Gastrocnemius medialis (tissue), 4 donors: ENCODE measurements at regions not wholly inside any gene's neighbourhood (a gene's known extent, or its start where the extent isn't known, plus 50 kb on each side); places are given as distances from the start of the nearest gene placed in this dataset.

ENCODE experiments used
- CTCF ChIP-seq, 5 experiments: fragments of 450-650 bp in 3 of 5; fragments of 200-600 bp in 2 of 5; sonication (generic) in 2 of 5; IDR thresholded peaks in 4 of 5; conservative IDR thresholded peaks in 1 of 5; 1 replicate in 4 of 5; 2 replicates in 1 of 5; pipeline ENCODE4 v1.5.1; 2016 to 2019; ENCODE audit warnings: antibody characterized with exemption in 5 of 5, mild to moderate bottlenecking in 3 of 5, moderate library complexity in 3 of 5
- POLR2A ChIP-seq, 2 donors: fragments of 450-650 bp; IDR thresholded peaks; one replicate each; pipeline ENCODE4 v1.6.1; 2017; ENCODE audit warnings: antibody characterized with exemption in 2 of 2, mild to moderate bottlenecking in 2 of 2, moderate library complexity in 2 of 2

GRCh38 chr4:138599965-138600364 lies 357.8 kb upstream of the SLC7A11 start:
- TF ChIP-seq CTCF (IDR thresholded peaks at IDR 0.05 in 4 of 5, conservative IDR thresholded peaks at IDR 0.05 in 1 of 5) (no peak), POLR2A (IDR thresholded peaks at IDR 0.05) (no peak)
